Stomach smooth muscle (tissue), 2 donors: ENCODE measurements at regions not wholly inside any gene's neighbourhood (a gene's known extent, or its start where the extent isn't known, plus 50 kb on each side); places are given as distances from the start of the nearest gene placed in this dataset.

Experiments
- H3K27ac ChIP-seq: one replicate; pipeline ENCODE4 v1.7.0; 2013; ENCODE audit warnings: mild to moderate bottlenecking, low read length, inconsistent platforms
- H3K27me3 ChIP-seq, 2 donors: one replicate each; pipeline ENCODE4 v1.7.0; 2013; ENCODE audit warnings: low read length in 2 of 2; ENCODE audit not compliant: insufficient read depth in 2 of 2, control insufficient read depth in 1 of 2
- H3K36me3 ChIP-seq, 2 donors: one replicate each; pipeline ENCODE4 v1.7.0; 2013; ENCODE audit warnings: low read length in 2 of 2; ENCODE audit not compliant: control insufficient read depth in 2 of 2, insufficient read depth in 2 of 2
- H3K4me1 ChIP-seq: one replicate; pipeline ENCODE4 v1.7.0; 2013; ENCODE audit warnings: low read length; ENCODE audit not compliant: control insufficient read depth, insufficient read depth
- H3K4me3 ChIP-seq, 2 donors: one replicate each; pipeline ENCODE4 v1.7.0; 2013; ENCODE audit warnings: low read length in 2 of 2
- H3K9ac ChIP-seq, 2 donors: one replicate each; pipeline ENCODE4 v1.7.0; 2013; ENCODE audit warnings: low read length in 2 of 2, mild to moderate bottlenecking in 1 of 2
- H3K9me3 ChIP-seq, 2 donors: one replicate each; pipeline ENCODE4 v1.7.0; 2013; ENCODE audit warnings: low read length in 2 of 2; ENCODE audit not compliant: control insufficient read depth in 2 of 2
- donor health status: healthy.
- donor health status: Pancreatic carcinoma.

DNA sequence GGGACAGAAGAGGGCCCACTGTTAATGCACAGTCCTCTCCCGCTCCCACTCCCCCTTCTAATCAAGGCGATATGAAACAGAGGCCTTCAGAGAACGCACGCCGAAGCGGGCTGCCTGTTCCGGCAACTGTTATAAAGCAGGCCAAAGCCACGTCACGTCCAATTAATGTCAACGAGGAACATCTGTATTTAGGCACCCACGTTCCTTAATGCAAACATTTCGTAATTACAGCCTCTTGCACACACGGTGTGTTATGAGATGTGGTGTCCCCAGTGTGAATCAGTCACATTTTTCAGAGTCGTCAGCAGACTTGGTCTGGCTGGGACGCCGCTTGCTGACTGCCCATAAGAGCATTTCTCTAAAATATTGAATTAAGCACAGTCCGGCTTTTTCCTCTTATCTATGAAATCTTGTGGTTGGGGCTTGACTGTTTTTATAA, 339.0 kb downstream of the NSG2 start:
- Histone ChIP-seq H3K36me3 (no peaks in the 10 kb centered on the region), H3K27ac (no peak overlapping the region), H3K27me3 (peaks cover 0 to 6% of the 10 kb centered on the region in 2 donors), H3K9ac (no peak overlapping the region), H3K4me3 (peak overlapping the region in 1 of 2 donors; percentile 47), H3K9me3 (peaks cover 0 to 2% of the 10 kb centered on the region in 2 donors), H3K4me1 (peaks cover 6% of the 10 kb centered on the region)

- Histone ChIP-seq H3K27me3 (peaks cover 0 to 6% of the 10 kb centered on the region in 2 donors), H3K36me3 (no peaks in the 10 kb centered on the region), H3K9me3 (peaks cover 0 to 2% of the 10 kb centered on the region in 2 donors), H3K4me1 (peaks cover 6% of the 10 kb centered on the region), H3K9ac (no peak overlapping the region), H3K4me3 (no peak overlapping the region), H3K27ac (no peak overlapping the region)
Observed at GRCh38 chr5:174386306-174386705, 338.1 kb upstream of the MSX2 start.

GRCh38 chr5:174386846-174387245, 337.5 kb upstream of the MSX2 start:
- Histone ChIP-seq H3K27ac (no peak overlapping the region), H3K4me1 (peaks cover 6% of the 10 kb centered on the region), H3K9ac (no peak overlapping the region), H3K36me3 (no peaks in the 10 kb centered on the region), H3K27me3 (peaks cover 0 to 6% of the 10 kb centered on the region in 2 donors), H3K4me3 (no peak overlapping the region), H3K9me3 (peaks cover 0 to 2% of the 10 kb centered on the region in 2 donors)

DNA sequence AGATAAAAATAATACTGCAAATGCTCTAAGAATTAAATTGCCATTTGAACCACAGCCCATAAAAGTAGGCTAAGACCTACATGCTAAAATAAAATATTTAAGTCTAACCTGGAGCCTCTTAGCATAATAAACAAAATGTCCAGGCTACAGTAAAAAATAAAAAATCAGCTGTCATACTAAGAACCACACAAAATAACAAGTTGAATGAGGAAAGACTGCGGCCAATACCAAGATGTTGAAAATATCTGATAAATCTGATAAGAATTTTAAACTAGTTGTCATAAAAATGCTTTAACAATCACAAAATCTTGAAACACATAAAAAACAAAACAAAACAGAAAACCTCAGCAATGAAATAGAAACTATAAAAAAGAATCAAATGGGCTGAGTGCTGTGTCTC, 336.9 kb upstream of the MSX2 start:
- H3K9ac ChIP-seq, result no peak overlapping the region
- H3K27me3 ChIP-seq, result peaks cover 0 to 6% of the 10 kb centered on the region in 2 donors
- H3K36me3 ChIP-seq, result no peaks in the 10 kb centered on the region
- H3K4me3 ChIP-seq, result no peak overlapping the region
- peaks cover 6% of the 10 kb centered on the region for H3K4me1 ChIP-seq
- H3K27ac ChIP-seq, result no peak overlapping the region
- H3K9me3 ChIP-seq, result peaks cover 0 to 2% of the 10 kb centered on the region in 2 donors

GRCh38 chr5:174392892-174393291, 331.5 kb upstream of the MSX2 start:
- Histone ChIP-seq H3K4me1 (no peaks in the 10 kb centered on the region), H3K9me3 (no peaks in the 10 kb centered on the region), H3K9ac (no peak overlapping the region), H3K36me3 (no peaks in the 10 kb centered on the region), H3K27me3 (peaks cover 2 to 7% of the 10 kb centered on the region in 2 donors), H3K27ac (no peak overlapping the region), H3K4me3 (no peak overlapping the region)

DNA sequence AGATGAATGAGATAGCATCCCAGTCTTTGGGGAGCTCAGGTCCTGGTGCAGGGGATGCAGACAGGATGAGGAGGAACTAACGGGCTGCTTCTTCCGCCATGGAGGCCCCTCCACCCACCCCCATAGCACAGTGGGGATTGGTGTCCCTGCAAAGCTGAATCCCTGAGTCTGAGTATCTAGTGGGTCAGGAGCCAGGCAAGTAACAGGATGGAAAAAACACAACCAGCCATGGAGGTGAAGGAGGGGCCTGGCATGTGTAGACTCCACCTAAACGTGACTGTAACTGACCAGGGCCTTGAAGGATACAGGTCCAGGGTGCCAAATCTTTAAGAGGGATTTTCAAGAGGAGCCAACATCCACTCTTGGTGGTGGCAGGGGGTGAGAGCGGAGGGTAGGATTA, 327.8 kb upstream of the MSX2 start:
- H3K27me3 ChIP-seq, result peaks cover 2 to 12% of the 10 kb centered on the region in 2 donors
- H3K27ac ChIP-seq, result no peak overlapping the region
- no peaks in the 10 kb centered on the region for H3K36me3 ChIP-seq
- no peak overlapping the region for H3K4me3 ChIP-seq
- H3K9ac ChIP-seq, result no peak overlapping the region
- peaks cover 2 to 3% of the 10 kb centered on the region in 2 donors for H3K9me3 ChIP-seq
- H3K4me1 ChIP-seq, result no peaks in the 10 kb centered on the region

GRCh38 chr5:174397206-174397605, 327.2 kb upstream of the MSX2 start:
- Histone ChIP-seq H3K4me1 (no peaks in the 10 kb centered on the region), H3K36me3 (no peaks in the 10 kb centered on the region), H3K9ac (no peak overlapping the region), H3K27ac (no peak overlapping the region), H3K9me3 (peaks cover 2 to 3% of the 10 kb centered on the region in 2 donors), H3K4me3 (no peak overlapping the region), H3K27me3 (peaks cover 2 to 12% of the 10 kb centered on the region in 2 donors)

DNA sequence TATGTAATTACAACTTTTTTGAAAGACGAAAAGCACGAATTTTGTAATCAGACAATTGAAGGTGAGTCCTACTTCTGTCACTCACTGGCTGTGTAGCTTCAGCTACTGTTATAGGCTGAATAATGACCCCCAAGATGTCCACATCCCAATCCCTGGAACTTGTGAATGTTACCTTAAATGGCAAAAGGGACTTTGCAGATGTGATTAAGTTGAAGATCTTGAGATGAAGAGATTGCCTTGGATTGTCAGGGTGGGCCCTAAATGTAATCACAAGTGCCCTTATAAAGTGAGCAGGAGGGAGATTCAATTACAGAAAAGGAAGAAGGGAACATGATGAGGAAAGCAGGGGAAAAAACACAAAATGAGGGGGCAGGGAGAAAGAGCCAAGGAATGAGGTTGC, 326.2 kb upstream of the MSX2 start:
- Histone ChIP-seq H3K4me3 (no peak overlapping the region), H3K27me3 (peaks cover 2 to 12% of the 10 kb centered on the region in 2 donors), H3K27ac (no peak overlapping the region), H3K9me3 (peaks cover 2 to 3% of the 10 kb centered on the region in 2 donors), H3K9ac (no peak overlapping the region), H3K4me1 (no peaks in the 10 kb centered on the region), H3K36me3 (no peaks in the 10 kb centered on the region)

- Histone ChIP-seq H3K9me3 (peaks cover 2 to 3% of the 10 kb centered on the region in 2 donors), H3K4me3 (no peak overlapping the region), H3K9ac (no peak overlapping the region), H3K36me3 (no peaks in the 10 kb centered on the region), H3K27ac (no peak overlapping the region), H3K27me3 (peaks cover 0 to 5% of the 10 kb centered on the region in 2 donors), H3K4me1 (no peaks in the 10 kb centered on the region)
Observed at GRCh38 chr5:174399411-174399810, 325.0 kb upstream of the MSX2 start.

GRCh38 chr5:174400461-174400860, 323.9 kb upstream of the MSX2 start:
- Histone ChIP-seq H3K4me3 (no peak overlapping the region), H3K9me3 (peaks cover 2 to 3% of the 10 kb centered on the region in 2 donors), H3K27me3 (peaks cover 0 to 10% of the 10 kb centered on the region in 2 donors), H3K4me1 (no peaks in the 10 kb centered on the region), H3K36me3 (no peaks in the 10 kb centered on the region), H3K27ac (no peak overlapping the region), H3K9ac (no peak overlapping the region)

DNA sequence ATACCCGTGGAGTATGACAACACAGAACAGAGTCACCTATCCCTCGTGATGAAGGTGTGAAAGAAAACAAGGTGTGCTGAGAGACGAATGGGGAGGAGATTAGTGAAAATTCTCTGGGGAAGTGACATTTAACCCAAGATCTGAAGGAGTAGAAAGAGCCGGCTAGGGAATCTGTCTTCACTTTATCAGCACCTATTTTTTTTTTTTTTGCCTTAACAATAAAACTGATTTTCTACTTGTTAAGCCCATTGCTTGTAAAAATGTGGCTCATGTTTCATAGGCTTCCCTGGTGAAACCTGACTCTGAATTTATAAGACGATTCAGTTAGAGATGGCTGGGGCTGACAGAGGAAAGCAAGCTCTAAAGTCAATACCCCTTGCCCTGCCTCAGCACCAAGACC, 322.6 kb upstream of the MSX2 start:
- Histone ChIP-seq H3K9ac (no peak overlapping the region), H3K27ac (no peak overlapping the region), H3K4me1 (no peaks in the 10 kb centered on the region)

More for the DNA sequence above, 322.6 kb upstream of the MSX2 start:
- H3K4me3 ChIP-seq, result no peak overlapping the region
- no peaks in the 10 kb centered on the region for H3K36me3 ChIP-seq
- H3K27me3 ChIP-seq, result peaks cover 0 to 10% of the 10 kb centered on the region in 2 donors
- peaks cover 2 to 3% of the 10 kb centered on the region in 2 donors for H3K9me3 ChIP-seq
